ENCODE measurements at regions not wholly inside any gene's neighbourhood (a gene's known extent, or its start where the extent isn't known, plus 50 kb on each side); places are given as distances from the start of the nearest gene placed in this dataset.

- TF ChIP-seq CTCF (IDR thresholded peaks at IDR 0.05) (no peak), POLR2A (IDR thresholded peaks at IDR 0.05) (no peak)
These were observed 2012.5 kb upstream of the LRRTM1 start for GRCh38 chr2:82317012-82317411.

All from body of pancreas (tissue), 4 donors.